Natural killer cell (primary cell): ENCODE measurements at regions not wholly inside any gene's neighbourhood (a gene's known extent, or its start where the extent isn't known, plus 50 kb on each side); places are given as distances from the start of the nearest gene placed in this dataset.

ENCODE experiments used
- ATAC-seq, 3 donors: fragments of 150-1000 bp in 2 of 3; fragments of 200-7000 bp in 1 of 3; cut with Tn5 transposase; 1 replicate in 1 of 3; 2 replicates in 2 of 3; pipeline ENCODE4 v1.10.0; 2021; ENCODE audit warnings: mild to moderate bottlenecking in 2 of 3, moderate library complexity in 2 of 3
- DNase-seq, 2 donors: peaks; one replicate each; pipeline versions ENCODE4 v3.0.0 to v3.0.0-alpha.2; 2013 to 2021; ENCODE audit warnings: mixed read lengths in 1 of 2
- H3K27ac ChIP-seq: one replicate; pipeline ENCODE4 v1.5.1; 2013; ENCODE audit warnings: mild to moderate bottlenecking, low read length
- H3K27me3 ChIP-seq: one replicate; pipeline ENCODE4 v1.6.1; 2013; ENCODE audit warnings: low read length; ENCODE audit not compliant: control insufficient read depth, insufficient read depth
- H3K36me3 ChIP-seq: one replicate; pipeline ENCODE4 v1.6.1; 2013; ENCODE audit warnings: low read length; ENCODE audit not compliant: control insufficient read depth, insufficient read depth
- H3K4me1 ChIP-seq: one replicate; pipeline ENCODE4 v1.6.1; 2013; ENCODE audit warnings: low read length; ENCODE audit not compliant: control insufficient read depth, insufficient read depth
- H3K4me3 ChIP-seq: one replicate; pipeline ENCODE4 v1.5.1; 2013; ENCODE audit warnings: low read length
- H3K9me3 ChIP-seq: one replicate; pipeline ENCODE4 v1.6.1; 2013; ENCODE audit warnings: low read length; ENCODE audit not compliant: control insufficient read depth, insufficient read depth
- H3K27ac Mint-ChIP-seq, 2 donors: one replicate each; pipeline ENCODE4 v1.8.0; 2022; ENCODE audit warnings: mild to moderate bottlenecking in 2 of 2, mixed read lengths in 2 of 2, moderate library complexity in 1 of 2
- H3K27me3 Mint-ChIP-seq, 2 donors: one replicate each; pipeline ENCODE4 v1.8.0; 2022; ENCODE audit warnings: low read depth in 2 of 2, mixed read lengths in 2 of 2
- H3K36me3 Mint-ChIP-seq: one replicate; pipeline ENCODE4 v1.8.0; 2022; ENCODE audit warnings: mixed read lengths
- H3K4me1 Mint-ChIP-seq, 2 donors: one replicate each; pipeline ENCODE4 v1.8.0; 2022; ENCODE audit warnings: mixed read lengths in 2 of 2
- H3K4me3 Mint-ChIP-seq: one replicate; pipeline ENCODE4 v1.8.0; 2022; ENCODE audit warnings: mild to moderate bottlenecking, moderate library complexity, mixed read lengths
- H3K9me3 Mint-ChIP-seq, 2 donors: one replicate each; pipeline ENCODE4 v1.8.0; 2022; ENCODE audit warnings: mixed read lengths in 2 of 2
- WGBS: methylation state at CpG from one replicate; pipeline ENCODE4 v1.1.7; 2013; ENCODE audit warnings: missing lambda C conversion rate; ENCODE audit not compliant: insufficient coverage; 5-methylcytosine and 5-hydroxymethylcytosine counted together
- intact Hi-C: fragments of 100-400 bp; cut with micrococcal nuclease; formaldehyde crosslinking; loops from one replicate; pipeline ENCODE4 v1.14.2; 2022
- TF ChIP-seq, protein P1 (sequence below): fragments of 200-600 bp; IDR thresholded peaks from one replicate; pipeline ENCODE4 v1.8.0; 2022; ENCODE audit warnings: antibody characterized with exemption

GRCh38 chr2:11074246-11074820 is 80.9 kb upstream of the SLC66A3 start:
- no peaks in the 10 kb centered on the region for H3K36me3 ChIP-seq
- H3K9me3 ChIP-seq, result no peaks in the 10 kb centered on the region
- no peaks in the 10 kb centered on the region for H3K27me3 ChIP-seq
- DNase-seq, result no peak
- Mint-ChIP-seq H3K4me3 (no peak overlapping the region), H3K36me3 (no peaks in the 10 kb centered on the region), H3K9me3 (no peaks in the 10 kb centered on the region), H3K27ac (no peak overlapping the region), H3K4me1 (no peaks in the 10 kb centered on the region), H3K27me3 (peaks cover 15 to 31% of the 10 kb centered on the region in 2 donors)
- 90% methylated on average over 12 of the region's 13 CpGs for WGBS
- no peak for ATAC-seq
- intact Hi-C loops, result no loop called here
- TF ChIP-seq, protein P1, sequence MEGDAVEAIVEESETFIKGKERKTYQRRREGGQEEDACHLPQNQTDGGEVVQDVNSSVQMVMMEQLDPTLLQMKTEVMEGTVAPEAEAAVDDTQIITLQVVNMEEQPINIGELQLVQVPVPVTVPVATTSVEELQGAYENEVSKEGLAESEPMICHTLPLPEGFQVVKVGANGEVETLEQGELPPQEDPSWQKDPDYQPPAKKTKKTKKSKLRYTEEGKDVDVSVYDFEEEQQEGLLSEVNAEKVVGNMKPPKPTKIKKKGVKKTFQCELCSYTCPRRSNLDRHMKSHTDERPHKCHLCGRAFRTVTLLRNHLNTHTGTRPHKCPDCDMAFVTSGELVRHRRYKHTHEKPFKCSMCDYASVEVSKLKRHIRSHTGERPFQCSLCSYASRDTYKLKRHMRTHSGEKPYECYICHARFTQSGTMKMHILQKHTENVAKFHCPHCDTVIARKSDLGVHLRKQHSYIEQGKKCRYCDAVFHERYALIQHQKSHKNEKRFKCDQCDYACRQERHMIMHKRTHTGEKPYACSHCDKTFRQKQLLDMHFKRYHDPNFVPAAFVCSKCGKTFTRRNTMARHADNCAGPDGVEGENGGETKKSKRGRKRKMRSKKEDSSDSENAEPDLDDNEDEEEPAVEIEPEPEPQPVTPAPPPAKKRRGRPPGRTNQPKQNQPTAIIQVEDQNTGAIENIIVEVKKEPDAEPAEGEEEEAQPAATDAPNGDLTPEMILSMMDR, result no peak
- H3K4me1 ChIP-seq, result no peaks in the 10 kb centered on the region
- H3K27ac ChIP-seq, result no peak overlapping the region
- H3K4me3 ChIP-seq, result no peak overlapping the region

DNA sequence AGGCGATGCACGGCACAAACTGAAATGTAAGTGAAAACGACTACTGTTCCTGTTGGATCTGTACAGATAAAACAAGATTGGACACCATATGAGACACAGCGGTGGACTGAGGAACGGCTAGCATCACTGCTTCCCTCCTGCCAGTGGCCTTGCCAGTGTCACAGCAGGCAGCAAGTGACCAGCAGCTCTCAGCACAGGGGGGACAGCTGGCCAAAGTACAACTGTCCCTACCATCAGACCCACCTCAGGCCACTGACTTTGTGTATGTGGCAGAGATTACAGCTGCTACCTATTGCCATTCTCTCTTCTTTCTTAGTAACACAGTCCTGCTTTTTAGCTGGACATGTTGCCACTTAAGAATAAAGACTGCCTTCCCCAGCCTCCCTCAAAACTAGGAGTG is 80.0 kb upstream of the SLC66A3 start:
- Histone ChIP-seq H3K27ac (no peak overlapping the region), H3K9me3 (no peaks in the 10 kb centered on the region), H3K36me3 (no peaks in the 10 kb centered on the region), H3K27me3 (no peaks in the 10 kb centered on the region), H3K4me1 (no peaks in the 10 kb centered on the region), H3K4me3 (no peak overlapping the region)
- WGBS, result 87% methylated on average over 5 of the region's 5 CpGs
- no peak overlapping the region for H3K4me3 Mint-ChIP-seq
- TF ChIP-seq, protein P1, result no peak
- ATAC-seq, result no peak
- H3K27ac Mint-ChIP-seq, result no peak overlapping the region
- H3K36me3 Mint-ChIP-seq, result no peaks in the 10 kb centered on the region
- intact Hi-C loops, result no loop called here
- H3K9me3 Mint-ChIP-seq, result no peaks in the 10 kb centered on the region
- no peaks in the 10 kb centered on the region for H3K4me1 Mint-ChIP-seq
- peaks cover 15 to 24% of the 10 kb centered on the region in 2 donors for H3K27me3 Mint-ChIP-seq
- no peak for DNase-seq

GRCh38 chr2:11077411-11077810 is 77.9 kb upstream of the SLC66A3 start:
- Histone ChIP-seq H3K27ac (no peak overlapping the region), H3K9me3 (no peaks in the 10 kb centered on the region), H3K27me3 (no peaks in the 10 kb centered on the region), H3K4me3 (no peak overlapping the region), H3K36me3 (no peaks in the 10 kb centered on the region), H3K4me1 (no peaks in the 10 kb centered on the region)
- no peak overlapping the region for H3K4me3 Mint-ChIP-seq
- intact Hi-C loops, result no loop called here
- ATAC-seq (no peak), DNase-seq (no peak)
- WGBS, result 54% methylated on average over 3 of the region's 3 CpGs
- peaks cover 10 to 11% of the 10 kb centered on the region in 2 donors for H3K27me3 Mint-ChIP-seq
- TF ChIP-seq, protein P1, result no peak
- no peaks in the 10 kb centered on the region for H3K9me3 Mint-ChIP-seq
- H3K36me3 Mint-ChIP-seq, result no peaks in the 10 kb centered on the region
- no peak overlapping the region for H3K27ac Mint-ChIP-seq
- no peaks in the 10 kb centered on the region for H3K4me1 Mint-ChIP-seq

DNA sequence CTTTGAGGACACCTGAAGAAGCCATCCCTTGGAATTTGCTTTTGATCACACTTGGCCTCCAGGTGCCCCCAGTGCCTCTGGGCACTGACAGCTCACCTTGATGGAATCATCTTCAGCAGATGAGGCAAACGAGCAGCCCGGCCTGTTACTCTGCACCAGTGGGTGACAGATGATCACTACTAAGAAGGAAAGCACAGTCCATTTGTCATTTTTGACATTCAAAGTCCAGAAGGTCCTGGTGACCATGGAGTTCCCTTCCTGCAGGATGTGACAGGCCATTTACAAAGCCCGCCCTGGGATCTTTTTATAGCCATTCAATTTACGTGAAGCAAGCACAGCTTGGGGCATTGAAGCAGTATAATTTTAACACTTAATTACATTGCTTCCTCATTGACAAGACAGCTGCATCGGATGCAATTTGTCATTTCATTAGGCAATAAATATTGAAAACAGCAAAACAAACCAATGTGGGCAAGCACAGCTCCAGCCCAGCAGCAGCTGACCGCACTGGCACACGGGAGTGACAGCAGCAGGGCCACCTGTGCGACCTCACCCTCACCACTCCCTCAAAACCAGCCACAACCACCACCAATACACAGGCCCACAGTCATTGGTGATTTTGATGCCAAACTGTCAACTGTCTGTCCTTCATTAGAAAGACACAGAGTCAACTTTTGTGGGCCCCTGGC is 76.0 kb upstream of the SLC66A3 start:
- Histone ChIP-seq H3K27me3 (no peaks in the 10 kb centered on the region), H3K36me3 (no peaks in the 10 kb centered on the region), H3K4me3 (no peak overlapping the region), H3K9me3 (no peaks in the 10 kb centered on the region), H3K27ac (no peak overlapping the region), H3K4me1 (no peaks in the 10 kb centered on the region)
- H3K4me3 Mint-ChIP-seq, result no peak overlapping the region
- 74% methylated on average over 8 of the region's 8 CpGs for WGBS
- DNase-seq (no peak), ATAC-seq (no peak)
- H3K27ac Mint-ChIP-seq, result no peak overlapping the region
- TF ChIP-seq, protein P1, result no peak
- intact Hi-C loops, result no loop called here
- H3K27me3 Mint-ChIP-seq, result peaks cover 8 to 11% of the 10 kb centered on the region in 2 donors
- H3K36me3 Mint-ChIP-seq, result no peaks in the 10 kb centered on the region
- H3K4me1 Mint-ChIP-seq, result no peaks in the 10 kb centered on the region
- no peaks in the 10 kb centered on the region for H3K9me3 Mint-ChIP-seq
